HPDE6-E6E7 (cell line): ENCODE measurements at regions not wholly inside any gene's neighbourhood (a gene's known extent, or its start where the extent isn't known, plus 50 kb on each side); places are given as distances from the start of the nearest gene placed in this dataset.
"Not testable (repeated sequence)": the region's sequence is repeated elsewhere in the genome, so short reads cannot be mapped to it uniquely, and the experiment has no call there.

Experiments
- DNase-seq: peaks from one replicate; pipeline ENCODE4 v3.0.0; 2011; ENCODE audit warnings: missing footprints; ENCODE audit errors: extremely low spot score

- no peak for DNase-seq
Observed at GRCh38 chr1:182229921-182230491, 161.6 kb downstream of the GLUL start.

- DNase-seq, result no peak
Observed at GRCh38 chr1:182229451-182229850, 162.1 kb downstream of the GLUL start.

- DNase-seq, result no peak
Observed at GRCh38 chr1:182227864-182228547, 163.6 kb downstream of the GLUL start.

GRCh38 chr1:182226618-182227017 lies 165.0 kb downstream of the GLUL start:
- no peak for DNase-seq

DNA sequence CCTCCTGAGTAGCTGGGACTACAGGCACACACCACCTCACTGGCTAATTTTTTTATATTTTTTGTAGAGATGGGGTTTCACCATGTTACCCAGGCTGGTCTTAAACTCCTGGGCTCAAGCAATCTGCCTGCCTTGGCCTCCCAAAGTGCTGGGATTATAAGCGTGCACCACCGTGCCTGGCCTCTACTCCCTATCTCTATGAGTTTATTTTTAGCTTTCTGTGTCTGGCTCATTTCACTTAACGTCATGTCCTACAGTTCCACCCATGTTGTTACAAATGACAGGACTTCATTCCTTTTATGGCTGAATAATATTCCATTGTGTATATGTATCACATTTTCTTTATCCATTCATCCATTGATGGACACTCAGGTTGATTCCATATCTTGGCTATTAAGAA lies 164.2 kb upstream of the ZNF648 start:
- DNase-seq, result not testable (repeated sequence)

DNA sequence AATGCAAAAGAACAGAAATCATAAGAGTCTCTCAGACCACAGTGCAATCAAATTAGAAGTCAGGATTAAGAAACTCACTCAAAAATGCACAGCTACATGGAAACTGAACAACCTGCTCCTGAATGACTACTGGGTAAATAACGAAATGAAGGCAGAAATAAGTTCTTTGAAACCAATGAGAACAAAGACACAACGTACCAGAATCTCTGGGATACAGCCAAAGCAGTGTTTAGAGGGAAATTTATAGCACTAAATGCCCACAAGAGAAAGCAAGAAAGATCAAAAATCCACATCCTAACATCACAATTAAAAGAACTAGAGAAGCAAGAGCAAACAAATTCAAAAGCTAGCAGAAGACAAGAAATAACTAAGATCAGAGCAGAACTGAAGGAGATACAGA lies 160.5 kb upstream of the ZNF648 start:
- DNase-seq, result not testable (repeated sequence)

GRCh38 chr1:182221367-182221766 lies 159.9 kb upstream of the ZNF648 start:
- not testable (repeated sequence) for DNase-seq

DNA sequence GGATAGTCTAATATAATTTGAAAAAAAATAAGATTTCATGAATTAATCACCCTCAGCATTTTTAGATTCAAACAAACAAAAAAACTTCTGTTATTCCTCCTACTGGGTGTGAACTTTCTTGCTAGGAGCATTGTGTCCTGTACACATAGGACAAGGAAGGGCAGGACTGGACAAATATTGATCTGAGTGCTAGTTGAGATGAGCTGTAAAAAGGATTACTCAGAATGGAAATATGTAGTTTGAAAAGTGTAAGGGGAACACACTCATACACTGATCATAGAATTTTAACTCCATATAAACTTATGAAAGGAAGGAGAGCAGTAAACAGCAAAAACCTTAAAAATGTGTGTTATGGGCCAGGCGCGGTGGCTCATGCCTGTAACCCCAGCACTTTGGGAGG lies 156.5 kb upstream of the ZNF648 start:
- DNase-seq, result peak; percentile 60

GRCh38 chr1:182217071-182217470 lies 155.6 kb upstream of the ZNF648 start:
- no peak for DNase-seq

DNA sequence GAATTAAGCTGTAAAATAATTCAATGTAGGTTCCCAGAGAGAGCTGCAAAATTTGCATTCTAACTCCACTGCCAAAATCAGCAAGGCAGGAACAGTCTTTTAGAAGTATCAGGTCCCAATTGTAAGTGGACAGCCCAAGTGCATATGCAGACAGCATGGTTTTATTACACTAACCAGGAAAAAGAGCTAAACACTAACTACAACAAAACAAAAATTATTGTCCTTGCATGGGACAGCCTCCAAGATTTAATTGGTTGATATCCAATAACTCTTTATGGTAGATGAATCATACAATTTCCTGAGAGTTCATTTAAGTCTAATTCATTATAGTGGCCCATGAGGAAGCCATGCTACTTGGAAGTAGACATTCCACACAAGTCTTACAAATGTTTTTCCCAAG lies 154.3 kb upstream of the ZNF648 start:
- no peak for DNase-seq

DNA sequence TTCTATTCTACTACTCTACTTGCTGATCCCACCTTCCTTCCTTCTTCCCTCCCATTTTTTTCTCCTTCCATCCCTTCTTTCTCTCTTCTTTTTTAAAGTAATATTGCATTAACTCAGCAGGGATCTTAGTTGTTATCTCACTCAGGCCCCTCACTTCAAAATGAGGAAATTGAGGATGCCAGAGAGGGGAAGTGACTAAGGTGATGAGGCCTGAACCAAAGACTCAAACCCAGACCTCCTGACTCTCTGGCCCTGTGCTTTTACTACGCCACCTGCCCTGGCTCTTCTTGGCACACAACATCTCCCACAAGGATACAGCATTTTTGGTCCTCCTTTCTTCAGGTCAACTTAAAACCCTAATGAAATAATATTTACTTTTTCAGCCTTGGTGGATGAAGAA lies 151.7 kb upstream of the ZNF648 start:
- DNase-seq, result no peak

- DNase-seq, result no peak
Observed at GRCh38 chr1:182211386-182211785, 149.9 kb upstream of the ZNF648 start.

GRCh38 chr1:182210417-182210816 lies 148.9 kb upstream of the ZNF648 start:
- no peak for DNase-seq

DNA sequence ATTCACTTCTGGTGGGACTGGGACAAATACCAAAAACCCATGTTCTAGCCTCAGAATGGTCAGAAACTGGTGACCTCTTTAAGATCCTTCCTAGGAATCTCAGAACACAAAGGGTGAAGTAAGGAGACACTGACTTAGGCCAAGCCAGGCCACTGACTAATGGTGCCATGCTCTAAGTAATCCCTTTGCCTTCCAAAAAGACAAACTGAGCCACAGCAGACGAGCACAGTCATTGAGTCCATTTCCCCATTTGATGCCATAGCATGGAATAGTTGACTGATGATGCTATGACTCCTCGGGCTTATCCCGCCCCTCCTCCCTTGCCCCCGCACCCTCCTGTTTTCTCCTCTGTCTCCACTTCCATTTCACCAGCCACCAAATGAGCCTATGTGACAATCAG lies 145.8 kb upstream of the ZNF648 start:
- no peak for DNase-seq

GRCh38 chr1:182206626-182207239 lies 145.2 kb upstream of the ZNF648 start:
- DNase-seq, result no peak

DNA sequence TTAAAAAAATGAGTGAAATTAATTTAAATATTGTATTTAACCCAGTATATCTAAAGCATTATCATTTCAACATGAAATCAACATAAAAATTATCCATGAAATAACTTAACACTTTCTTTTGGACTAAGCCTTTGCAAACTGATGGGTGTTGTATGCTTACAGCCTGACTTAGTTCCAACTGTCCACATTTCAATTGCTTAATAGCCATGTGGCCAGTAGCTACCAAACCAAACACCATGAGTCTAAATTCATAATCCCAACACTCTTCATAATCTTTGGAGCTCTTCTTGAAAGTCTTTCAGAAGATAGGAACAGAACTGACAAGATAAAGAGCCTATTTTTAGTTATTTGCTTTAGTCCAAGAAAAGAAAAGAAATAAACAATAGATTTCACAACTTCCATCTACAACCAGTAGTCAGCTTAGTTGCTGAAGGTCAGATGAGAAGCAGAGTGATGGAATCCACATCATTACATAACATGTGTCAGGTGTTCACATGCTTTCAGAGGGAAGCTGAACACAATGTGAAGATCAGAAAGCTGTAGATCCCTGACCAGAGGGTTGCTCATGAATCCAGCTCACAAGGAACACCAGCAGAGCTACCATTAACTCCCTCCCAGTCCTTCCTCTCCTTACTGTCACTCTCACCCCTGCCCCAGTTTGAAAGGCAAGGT lies 144.0 kb upstream of the ZNF648 start:
- DNase-seq, result no peak

- DNase-seq, result no peak
Observed at GRCh38 chr1:182203191-182203875, 141.8 kb upstream of the ZNF648 start.

GRCh38 chr1:182201490-182201889 lies 140.0 kb upstream of the ZNF648 start:
- not testable (repeated sequence) for DNase-seq

GRCh38 chr1:182200025-182200812 lies 138.7 kb upstream of the ZNF648 start:
- DNase-seq, result no peak

DNA sequence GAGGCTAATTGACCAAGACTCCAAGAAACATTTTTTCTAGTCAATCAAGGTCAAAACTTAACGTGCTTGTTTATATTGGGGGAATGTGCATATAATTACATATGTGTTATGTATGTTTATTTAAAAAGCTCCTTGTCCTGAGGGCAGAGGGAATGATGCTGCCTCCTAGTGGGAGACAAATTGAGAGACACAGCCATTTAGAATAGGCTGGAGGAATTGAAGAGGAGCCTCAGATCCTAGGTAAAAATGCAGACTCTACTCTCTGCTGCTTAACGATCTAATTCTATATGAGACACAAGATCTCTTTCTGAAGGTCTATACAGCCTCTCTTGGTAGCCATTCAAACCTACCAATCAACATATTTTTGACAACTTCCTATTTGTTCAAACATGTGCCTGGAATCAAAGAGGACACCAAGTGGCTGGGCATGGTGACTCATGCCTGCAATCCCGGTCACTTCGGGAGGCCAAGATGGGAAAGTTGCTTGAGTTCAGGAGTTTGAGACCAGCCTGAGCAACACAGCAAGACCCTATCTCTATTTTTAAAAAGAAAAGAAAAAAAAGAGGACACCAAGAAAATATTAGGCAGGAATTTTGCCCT lies 136.6 kb upstream of the ZNF648 start:
- no peak for DNase-seq
